H9 (cell line): ENCODE measurements at regions not wholly inside any gene's neighbourhood (a gene's known extent, or its start where the extent isn't known, plus 50 kb on each side); places are given as distances from the start of the nearest gene placed in this dataset.

Source experiments
- DNase-seq: peaks from one replicate; pipeline ENCODE4 v3.0.0-alpha.2; 2017
- H2AFZ ChIP-seq: one replicate; pipeline ENCODE4 v1.6.1; 2013; ENCODE audit warnings: mild to moderate bottlenecking, low read length, control low read depth, moderate library complexity
- H2AK5ac ChIP-seq: 2 replicates; pipeline ENCODE4 v1.6.1; 2013; ENCODE audit warnings: low read length, control low read depth, mixed read lengths; ENCODE audit not compliant: insufficient read length
- H2BK120ac ChIP-seq: one replicate; pipeline ENCODE4 v1.6.1; 2013; ENCODE audit warnings: low read depth, mild to moderate bottlenecking, low read length, control low read depth, inconsistent platforms; ENCODE audit not compliant: poor library complexity, severe bottlenecking
- H2BK12ac ChIP-seq: 2 replicates; pipeline ENCODE4 v1.6.1; 2013; ENCODE audit warnings: low read length, control low read depth, mixed read lengths, low read depth; ENCODE audit not compliant: insufficient read length
- H2BK15ac ChIP-seq: 2 replicates; pipeline ENCODE4 v1.6.1; 2013; ENCODE audit warnings: low read depth, low read length, control low read depth
- H2BK20ac ChIP-seq: one replicate; pipeline ENCODE4 v1.6.1; 2013; ENCODE audit warnings: low read depth, mild to moderate bottlenecking, low read length, control low read depth, inconsistent platforms; ENCODE audit not compliant: poor library complexity, severe bottlenecking
- H2BK5ac ChIP-seq: 2 replicates; pipeline ENCODE4 v1.6.1; 2013; ENCODE audit warnings: low read length, control low read depth, mixed read lengths; ENCODE audit not compliant: insufficient read length
- H3K14ac ChIP-seq: 2 replicates; pipeline ENCODE4 v1.6.1; 2013; ENCODE audit warnings: low read length, control low read depth; ENCODE audit not compliant: insufficient read depth
- H3K18ac ChIP-seq: 2 replicates; pipeline ENCODE4 v1.6.1; 2013; ENCODE audit warnings: low read depth, mild to moderate bottlenecking, mixed read lengths, low read length, control low read depth; ENCODE audit not compliant: insufficient read length
- H3K23ac ChIP-seq: 2 replicates; pipeline ENCODE4 v1.6.1; 2013; ENCODE audit warnings: low read length, control low read depth, mixed read lengths, low read depth; ENCODE audit not compliant: insufficient read length
- H3K23me2 ChIP-seq: 2 replicates; pipeline ENCODE4 v1.6.1; 2013; ENCODE audit warnings: low read depth, mild to moderate bottlenecking, mixed read lengths, low read length, control low read depth; ENCODE audit not compliant: insufficient read length, poor library complexity, severe bottlenecking
- H3K27ac ChIP-seq: 2 replicates; pipeline ENCODE4 v1.5.1; 2013; ENCODE audit warnings: low read length, control low read depth, mixed read lengths, low read depth; ENCODE audit not compliant: insufficient read length
- H3K27me3 ChIP-seq: 2 replicates; pipeline ENCODE4 v1.6.1; 2013; ENCODE audit warnings: low read length, control low read depth, inconsistent platforms; ENCODE audit not compliant: insufficient read depth
- H3K4ac ChIP-seq: 2 replicates; pipeline ENCODE4 v1.6.1; 2013; ENCODE audit warnings: low read depth, mild to moderate bottlenecking, control low read depth, inconsistent platforms, low read length, moderate library complexity
- H3K4me1 ChIP-seq: 2 replicates; pipeline ENCODE4 v1.6.1; 2013; ENCODE audit warnings: low read length, control low read depth, inconsistent platforms; ENCODE audit not compliant: insufficient read depth
- H3K4me2 ChIP-seq: 2 replicates; pipeline ENCODE4 v1.6.1; 2013; ENCODE audit warnings: low read length, control low read depth, mixed read lengths; ENCODE audit not compliant: insufficient read length, insufficient read depth
- H3K56ac ChIP-seq: 2 replicates; pipeline ENCODE4 v1.6.1; 2013; ENCODE audit warnings: low read depth, mild to moderate bottlenecking, mixed read lengths, low read length, control low read depth; ENCODE audit not compliant: insufficient read length
- H3K79me1 ChIP-seq: 2 replicates; pipeline ENCODE4 v1.6.1; 2013; ENCODE audit warnings: low read depth, mild to moderate bottlenecking, moderate library complexity, low read length, control low read depth, inconsistent platforms; ENCODE audit not compliant: insufficient read depth, poor library complexity, severe bottlenecking
- H3K79me2 ChIP-seq: 2 replicates; pipeline ENCODE4 v1.6.1; 2013; ENCODE audit warnings: low read length, control low read depth, inconsistent platforms; ENCODE audit not compliant: insufficient read depth
- H3K9ac ChIP-seq: 2 replicates; pipeline ENCODE4 v1.6.1; 2013; ENCODE audit warnings: low read length, control low read depth, mixed read lengths; ENCODE audit not compliant: insufficient read length; ENCODE audit errors: extremely low read depth
- H3K9me3 ChIP-seq: one replicate; pipeline ENCODE4 v1.6.1; 2013; ENCODE audit warnings: low read depth, low read length, inconsistent platforms; ENCODE audit not compliant: control insufficient read depth
- H3T11ph ChIP-seq: one replicate; pipeline ENCODE4 v1.6.1; 2013; ENCODE audit warnings: mild to moderate bottlenecking, low read length, control low read depth, inconsistent platforms
- H4K20me1 ChIP-seq: one replicate; pipeline ENCODE4 v1.6.1; 2013; ENCODE audit not compliant: control insufficient read depth, insufficient read length, insufficient read depth
- H4K5ac ChIP-seq: 2 replicates; pipeline ENCODE4 v1.6.1; 2013; ENCODE audit warnings: low read depth, mild to moderate bottlenecking, mixed read lengths, low read length, control low read depth; ENCODE audit not compliant: insufficient read length
- H4K8ac ChIP-seq: replicated peaks from 2 replicates; pipeline ENCODE4 v1.6.1; 2013; ENCODE audit warnings: low read length, control low read depth, mixed read lengths, low read depth; ENCODE audit not compliant: insufficient read length
- H4K91ac ChIP-seq: 2 replicates; pipeline ENCODE4 v1.6.1; 2013; ENCODE audit warnings: low read depth, mild to moderate bottlenecking, moderate library complexity, mixed read lengths, low read length, control low read depth; ENCODE audit not compliant: insufficient read length
- H3K27ac Mint-ChIP-seq, 3 experiments: 2 replicates in 2 of 3; 3 replicates in 1 of 3; pipeline ENCODE4 v1.8.0; 2020 to 2021; ENCODE audit warnings: mixed read lengths in 3 of 3, mild to moderate bottlenecking in 1 of 3, moderate library complexity in 1 of 3
- H3K27me3 Mint-ChIP-seq: 2 replicates; pipeline ENCODE4 v1.8.0; 2021; ENCODE audit warnings: low read depth, mild to moderate bottlenecking, moderate library complexity, mixed read lengths
- H3K36me3 Mint-ChIP-seq, 3 experiments: 2 replicates in 2 of 3; 3 replicates in 1 of 3; pipeline ENCODE4 v1.8.0; 2020 to 2021; ENCODE audit warnings: low read depth in 3 of 3, mixed read lengths in 3 of 3; ENCODE audit not compliant: insufficient read depth in 1 of 3
- H3K4me1 Mint-ChIP-seq, 2 experiments: 2 replicates each; pipeline ENCODE4 v1.8.0; 2020; ENCODE audit warnings: mixed read lengths in 2 of 2
- H3K4me3 Mint-ChIP-seq, 2 experiments: 2 replicates in 1 of 2; 3 replicates in 1 of 2; pipeline ENCODE4 v1.8.0; 2020 to 2021; ENCODE audit warnings: mild to moderate bottlenecking in 2 of 2, mixed read lengths in 2 of 2, moderate library complexity in 1 of 2
- H3K9me3 Mint-ChIP-seq, 2 experiments: 2 replicates in 1 of 2; 3 replicates in 1 of 2; pipeline ENCODE4 v1.8.0; 2020; ENCODE audit warnings: mild to moderate bottlenecking in 2 of 2, mixed read lengths in 2 of 2, moderate library complexity in 1 of 2
- WGBS: extraction: QIAGEN DNeasy Blood & Tissue Kit; methylation state at CpG from one replicate; pipeline ENCODE4 v1.1.7; 2013; ENCODE audit warnings: missing lambda C conversion rate, low lambda C conversion rate, mixed read lengths; ENCODE audit not compliant: insufficient read length; ENCODE audit errors: extremely low coverage; 5-methylcytosine and 5-hydroxymethylcytosine counted together
- TF ChIP-seq, protein P1 (sequence below): fragments of 200-600 bp; sonication (generic); conservative IDR thresholded peaks from 3 replicates; pipeline ENCODE4 v1.8.0; 2021; ENCODE audit warnings: antibody characterized with exemption, mild to moderate bottlenecking

DNA sequence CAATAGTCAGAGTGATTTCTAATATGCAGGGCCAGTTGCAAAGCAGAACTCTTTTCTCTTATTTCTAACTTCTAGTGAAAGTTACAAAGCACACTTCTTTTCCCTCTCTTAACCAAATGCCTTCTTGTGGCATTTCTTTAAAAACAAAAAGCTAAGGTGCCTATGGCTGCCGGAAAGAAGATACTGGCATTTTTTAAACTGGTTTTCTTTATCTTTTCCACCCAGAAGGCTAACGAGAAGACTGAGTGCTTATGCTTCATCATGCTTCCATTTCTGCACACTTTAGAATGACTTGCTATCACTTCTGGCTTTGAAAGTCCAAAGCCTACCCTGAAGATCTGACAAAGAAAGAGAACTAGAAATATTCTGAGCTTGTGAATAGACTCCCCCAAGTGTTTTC lies 141.3 kb downstream of the P2RY1 start:
- no CpG with 5 or more reads among the region's 2 CpGs for WGBS
- no peak overlapping the region for H2BK12ac ChIP-seq
- Mint-ChIP-seq H3K4me1 (no peaks in the 10 kb centered on the region), H3K27ac (no peak overlapping the region), H3K4me3 (no peak overlapping the region), H3K36me3 (peaks cover 0 to 1% (median under 1%) of the 10 kb centered on the region in 3 experiments; a peak in 1 of 7 replicates), H3K9me3 (peaks cover 7 to 9% of the 10 kb centered on the region in 2 experiments; a peak in 4 of 5 replicates), H3K27me3 (no peaks in the 10 kb centered on the region)
- no peaks in the 10 kb centered on the region for H3K23me2 ChIP-seq
- TF ChIP-seq, protein P1, sequence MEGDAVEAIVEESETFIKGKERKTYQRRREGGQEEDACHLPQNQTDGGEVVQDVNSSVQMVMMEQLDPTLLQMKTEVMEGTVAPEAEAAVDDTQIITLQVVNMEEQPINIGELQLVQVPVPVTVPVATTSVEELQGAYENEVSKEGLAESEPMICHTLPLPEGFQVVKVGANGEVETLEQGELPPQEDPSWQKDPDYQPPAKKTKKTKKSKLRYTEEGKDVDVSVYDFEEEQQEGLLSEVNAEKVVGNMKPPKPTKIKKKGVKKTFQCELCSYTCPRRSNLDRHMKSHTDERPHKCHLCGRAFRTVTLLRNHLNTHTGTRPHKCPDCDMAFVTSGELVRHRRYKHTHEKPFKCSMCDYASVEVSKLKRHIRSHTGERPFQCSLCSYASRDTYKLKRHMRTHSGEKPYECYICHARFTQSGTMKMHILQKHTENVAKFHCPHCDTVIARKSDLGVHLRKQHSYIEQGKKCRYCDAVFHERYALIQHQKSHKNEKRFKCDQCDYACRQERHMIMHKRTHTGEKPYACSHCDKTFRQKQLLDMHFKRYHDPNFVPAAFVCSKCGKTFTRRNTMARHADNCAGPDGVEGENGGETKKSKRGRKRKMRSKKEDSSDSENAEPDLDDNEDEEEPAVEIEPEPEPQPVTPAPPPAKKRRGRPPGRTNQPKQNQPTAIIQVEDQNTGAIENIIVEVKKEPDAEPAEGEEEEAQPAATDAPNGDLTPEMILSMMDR = no peak
- H3K79me2 ChIP-seq = no peaks in the 10 kb centered on the region
- no peaks in the 10 kb centered on the region for H4K20me1 ChIP-seq
- no peak for DNase-seq
- no peak overlapping the region for H3K9ac ChIP-seq
- H3K14ac ChIP-seq = no peak overlapping the region
- H3K56ac ChIP-seq = no peak overlapping the region
- H3K79me1 ChIP-seq = no peaks in the 10 kb centered on the region
- no peaks in the 10 kb centered on the region for H3K27me3 ChIP-seq
- no peaks in the 10 kb centered on the region for H3K4me1 ChIP-seq
- H4K8ac ChIP-seq = no peak overlapping the region
- no peak overlapping the region for H3K4me2 ChIP-seq
- no peak overlapping the region for H2AK5ac ChIP-seq
- H3K4ac ChIP-seq = no peak overlapping the region
- H3K27ac ChIP-seq = no peak overlapping the region
- no peak overlapping the region for H2BK120ac ChIP-seq
- H3K18ac ChIP-seq = no peak overlapping the region
- no peak overlapping the region for H3K23ac ChIP-seq
- H2AFZ ChIP-seq = no peak overlapping the region
- H2BK20ac ChIP-seq = no peak overlapping the region
- no peak overlapping the region for H4K5ac ChIP-seq
- no peak overlapping the region for H2BK5ac ChIP-seq
- no peaks in the 10 kb centered on the region for H3K9me3 ChIP-seq
- no peak overlapping the region for H4K91ac ChIP-seq
- H2BK15ac ChIP-seq = no peak overlapping the region
- no peak overlapping the region for H3T11ph ChIP-seq
